Stimulated activated CD4-positive, alpha-beta T cell treated with anti-CD3 and anti-CD28 coated beads, Interleukin-15, amount 100 ng/mL, for 24 hours (primary cell): ENCODE measurements at regions not wholly inside any gene's neighbourhood (a gene's known extent, or its start where the extent isn't known, plus 50 kb on each side); places are given as distances from the start of the nearest gene placed in this dataset.
"Not testable (repeated sequence)": the region's sequence is repeated elsewhere in the genome, so short reads cannot be mapped to it uniquely, and the experiment has no call there.

Source experiments
- DNase-seq: peaks from one replicate; pipeline ENCODE4 v3.0.0-alpha.2; 2020

- no peak for DNase-seq
These were observed 696.3 kb downstream of the BCL11A start for GRCh38 chr2:59857109-59857508.

GRCh38 chr2:59856391-59856790 lies 697.1 kb downstream of the BCL11A start:
- no peak for DNase-seq

- DNase-seq, result no peak
These were observed 700.4 kb downstream of the BCL11A start for GRCh38 chr2:59853032-59853431.

- DNase-seq, result no peak
These were observed 701.5 kb downstream of the BCL11A start for GRCh38 chr2:59851836-59852475.

GRCh38 chr2:59850554-59850953 lies 702.9 kb downstream of the BCL11A start:
- DNase-seq, result no peak

GRCh38 chr2:59833941-59834340 lies 719.5 kb downstream of the BCL11A start:
- DNase-seq, result no peak

- DNase-seq, result no peak
These were observed 722.9 kb downstream of the BCL11A start for GRCh38 chr2:59830601-59831000.

- DNase-seq, result no peak
These were observed 725.8 kb downstream of the BCL11A start for GRCh38 chr2:59827677-59828076.

- no peak for DNase-seq
These were observed 727.3 kb downstream of the BCL11A start for GRCh38 chr2:59826177-59826576.

- DNase-seq, result no peak
These were observed 729.1 kb downstream of the BCL11A start for GRCh38 chr2:59824314-59824713.

GRCh38 chr2:59816075-59816474 lies 737.4 kb downstream of the BCL11A start:
- DNase-seq, result no peak

GRCh38 chr2:59810283-59810682 lies 743.2 kb downstream of the BCL11A start:
- DNase-seq, result not testable (repeated sequence)

- DNase-seq, result no peak
These were observed 747.0 kb downstream of the BCL11A start for GRCh38 chr2:59806486-59806885.

- DNase-seq, result no peak
These were observed 748.7 kb downstream of the BCL11A start for GRCh38 chr2:59804732-59805131.

GRCh38 chr2:59803586-59803985 lies 749.9 kb downstream of the BCL11A start:
- DNase-seq, result no peak

- DNase-seq, result no peak
These were observed 754.7 kb downstream of the BCL11A start for GRCh38 chr2:59798687-59799232.

GRCh38 chr2:59791004-59791618 lies 762.3 kb downstream of the BCL11A start:
- DNase-seq, result no peak

- DNase-seq, result no peak
These were observed 763.1 kb downstream of the BCL11A start for GRCh38 chr2:59790186-59791003.

- DNase-seq, result no peak
These were observed 763.9 kb downstream of the BCL11A start for GRCh38 chr2:59789523-59789922.

- no peak for DNase-seq
These were observed 766.4 kb downstream of the BCL11A start for GRCh38 chr2:59787095-59787494.

GRCh38 chr2:59786684-59787083 lies 766.8 kb downstream of the BCL11A start:
- no peak for DNase-seq

GRCh38 chr2:59779571-59779970 lies 773.9 kb downstream of the BCL11A start:
- no peak for DNase-seq

GRCh38 chr2:59777120-59777519 lies 776.3 kb downstream of the BCL11A start:
- DNase-seq, result no peak

- DNase-seq, result no peak
These were observed 776.8 kb downstream of the BCL11A start for GRCh38 chr2:59776726-59777008.
